Activated CD4-positive, CD25-positive, alpha-beta regulatory T cell treated with anti-CD3 and anti-CD28 coated beads, Interleukin-2, amount 50 U/mL, for 16 hours (primary cell): ENCODE measurements at regions not wholly inside any gene's neighbourhood (a gene's known extent, or its start where the extent isn't known, plus 50 kb on each side); places are given as distances from the start of the nearest gene placed in this dataset.
"Not testable (repeated sequence)": the region's sequence is repeated elsewhere in the genome, so short reads cannot be mapped to it uniquely, and the experiment has no call there.

Experiments
- DNase-seq: peaks from one replicate; pipeline ENCODE4 v3.0.0-alpha.2; 2020; ENCODE audit warnings: low read depth, low spot score

DNA sequence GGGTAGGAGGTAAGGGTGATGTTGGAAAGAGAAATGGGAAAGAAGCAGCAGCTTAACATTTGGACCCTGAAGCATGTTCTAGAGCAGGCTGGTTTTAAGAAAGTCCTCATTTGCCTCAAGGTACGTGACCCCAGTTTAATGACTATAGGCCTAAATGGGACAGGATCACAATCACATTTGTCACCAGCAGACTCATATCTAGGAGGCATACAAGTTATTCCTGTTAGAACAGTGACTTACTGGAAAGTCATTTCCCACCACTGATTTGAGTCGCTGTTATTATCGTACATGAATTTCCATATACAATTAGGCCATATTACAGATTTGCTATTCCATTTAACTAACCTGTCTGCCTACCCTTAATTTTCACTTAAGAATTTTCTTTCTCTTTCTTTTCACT is 326.1 kb downstream of the DAD1 start:
- DNase-seq = no peak

- no peak for DNase-seq
Measured at GRCh38 chr14:22255017-22255950, 333.7 kb downstream of the DAD1 start.

GRCh38 chr14:22252686-22253085 is 336.3 kb downstream of the DAD1 start:
- DNase-seq = no peak

DNA sequence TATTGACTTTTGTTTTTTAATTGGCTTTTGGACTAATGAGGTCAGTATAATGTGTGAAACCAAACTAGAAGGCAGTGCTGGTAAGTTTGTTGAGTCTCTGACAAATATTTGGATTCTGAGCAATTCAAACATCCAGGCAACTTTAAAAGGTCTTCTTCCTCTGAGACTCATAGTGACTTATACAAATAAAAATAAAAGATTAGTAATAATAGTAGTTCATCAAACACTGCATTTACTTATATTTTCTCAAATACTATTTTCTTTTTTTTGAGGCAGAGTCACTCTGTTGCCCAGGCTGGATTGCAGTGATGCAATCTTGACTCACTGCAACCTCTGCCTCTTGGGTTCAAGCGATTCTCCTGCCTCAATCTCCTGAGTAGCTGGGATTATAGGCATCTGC is 337.9 kb downstream of the DAD1 start:
- no peak for DNase-seq

DNA sequence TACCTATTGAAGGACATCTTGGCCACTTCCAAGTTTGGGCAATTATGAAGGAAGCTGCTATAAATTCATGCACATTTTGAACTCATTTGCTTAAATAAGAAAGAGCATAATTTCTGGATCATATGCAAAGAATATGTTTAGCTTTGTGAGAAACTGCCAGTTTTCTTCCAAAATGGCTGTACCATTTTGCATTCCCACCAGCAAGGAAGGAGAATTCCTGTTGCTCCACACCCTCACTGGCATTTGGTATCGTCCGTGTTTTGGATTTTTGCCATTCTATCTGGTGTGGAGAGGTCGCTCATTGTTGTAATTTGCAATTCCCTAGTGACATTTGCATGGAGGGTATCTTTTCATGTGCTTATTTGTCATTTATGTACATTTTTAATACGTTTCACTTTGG is 339.3 kb downstream of the DAD1 start:
- no peak for DNase-seq

DNA sequence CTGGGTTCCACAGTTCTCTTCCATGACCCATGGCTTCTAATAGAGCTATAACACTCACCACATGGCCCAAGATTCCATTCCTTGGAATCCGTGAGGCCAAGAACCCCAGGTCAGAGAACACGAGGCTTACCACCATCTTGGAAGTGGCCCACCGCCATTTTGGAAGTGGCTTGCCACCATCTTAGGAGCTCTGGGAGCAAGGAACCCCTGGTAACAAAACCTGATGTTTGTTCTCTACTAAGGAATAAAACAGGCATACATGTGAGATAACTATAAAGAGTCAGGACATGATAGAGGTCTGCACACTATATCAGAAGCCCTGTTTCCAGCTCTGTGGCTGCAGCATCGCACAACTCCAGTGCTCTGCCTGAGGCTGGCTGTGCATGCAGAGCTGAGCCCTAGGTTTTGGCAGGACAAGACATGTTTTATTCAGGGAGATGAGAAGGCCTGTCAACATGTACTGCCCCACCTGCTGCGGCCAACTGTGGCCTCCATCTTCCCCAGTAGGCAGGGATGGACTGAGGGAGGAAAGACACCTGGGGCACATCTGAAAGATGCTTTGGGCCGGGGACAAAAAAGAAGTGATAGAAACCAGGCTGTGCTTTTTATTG is 344.9 kb downstream of the DAD1 start:
- no peak for DNase-seq

GRCh38 chr14:22238320-22238719 is 350.7 kb downstream of the DAD1 start:
- DNase-seq = not testable (repeated sequence)

GRCh38 chr14:22233377-22233776 is 355.6 kb downstream of the DAD1 start:
- no peak for DNase-seq

DNA sequence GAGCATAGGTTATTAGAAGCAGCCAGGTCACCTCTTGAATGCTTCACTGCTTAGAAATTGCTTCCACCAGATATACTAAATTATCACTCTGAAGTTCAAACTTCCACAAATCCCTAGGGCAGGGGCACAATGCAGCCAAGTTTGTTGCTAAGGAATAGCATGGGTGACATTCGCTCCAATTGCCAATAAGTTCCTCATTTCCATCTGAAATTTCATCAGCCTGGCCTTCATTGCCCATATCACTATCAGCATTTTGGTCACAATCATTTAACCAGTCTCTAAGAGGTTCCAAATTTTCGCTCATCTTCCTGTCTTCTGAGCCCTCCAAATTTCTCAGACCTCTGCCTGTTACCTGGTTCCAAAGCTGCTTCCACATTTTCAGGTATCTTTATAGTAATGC is 356.1 kb downstream of the DAD1 start:
- no peak for DNase-seq

DNA sequence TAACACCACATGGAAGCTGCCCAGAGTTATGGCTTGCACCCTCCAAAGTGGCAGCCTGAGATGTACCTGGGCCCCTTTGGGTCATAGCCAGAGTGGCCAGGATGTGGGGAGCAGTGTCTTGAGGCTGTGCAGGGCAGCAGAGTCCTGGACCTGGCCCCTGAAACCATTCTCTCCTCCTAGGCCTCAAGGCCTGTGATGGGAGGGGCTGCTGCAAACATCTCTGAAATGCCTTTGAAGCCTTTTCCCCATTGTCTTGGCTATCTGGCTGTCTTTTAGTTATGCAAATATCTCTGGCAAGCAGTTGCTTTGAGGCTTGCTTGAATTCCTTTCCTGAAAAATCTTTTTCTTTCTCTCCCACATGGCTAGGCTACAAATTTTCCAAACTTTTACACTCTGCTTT is 356.5 kb downstream of the DAD1 start:
- no peak for DNase-seq

DNA sequence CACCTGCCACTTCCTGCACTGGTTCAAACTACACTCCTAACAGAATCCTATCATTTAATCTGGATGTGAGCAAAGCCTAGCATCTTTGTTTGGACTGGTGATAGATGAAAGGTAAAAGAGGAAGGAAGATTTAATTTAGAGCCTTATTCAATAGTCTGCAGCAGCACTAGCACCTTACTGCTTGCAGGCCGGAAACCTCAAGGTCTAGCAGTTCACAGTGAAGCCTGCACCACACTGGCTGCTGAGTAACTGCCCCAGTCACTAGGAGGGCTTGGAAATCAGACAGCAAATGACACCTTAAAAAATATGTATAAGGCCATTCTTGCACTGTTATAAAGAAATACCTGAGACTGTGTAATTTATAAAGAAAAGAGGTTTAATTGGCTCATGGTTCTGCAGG is 358.0 kb downstream of the DAD1 start:
- no peak for DNase-seq

- DNase-seq = no peak
Measured at GRCh38 chr14:22230517-22230916, 358.5 kb downstream of the DAD1 start.

- DNase-seq = no peak
Measured at GRCh38 chr14:22227084-22227483, 361.9 kb downstream of the DAD1 start.

GRCh38 chr14:22226381-22226780 is 362.6 kb downstream of the DAD1 start:
- DNase-seq = no peak

- no peak for DNase-seq
Measured at GRCh38 chr14:22225516-22226140, 363.4 kb downstream of the DAD1 start.

DNA sequence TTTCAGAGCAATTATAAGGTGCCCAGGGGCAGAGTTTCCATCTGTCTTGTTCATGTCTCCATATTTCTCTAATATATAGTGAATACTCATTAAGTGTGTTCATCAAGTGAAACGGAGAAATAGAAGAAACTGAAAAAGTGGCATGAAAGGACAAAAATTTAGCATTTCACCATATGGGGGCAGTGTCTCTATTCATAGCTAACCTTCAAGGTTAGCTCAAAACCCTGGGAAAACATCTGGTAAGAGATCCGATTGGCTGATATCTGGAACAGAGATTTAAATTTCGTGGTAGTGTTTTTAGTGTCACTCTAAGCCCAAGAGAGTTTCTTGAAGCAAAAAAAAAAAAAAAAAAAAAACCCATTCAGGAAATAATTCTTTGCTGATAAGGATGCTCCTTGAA is 367.5 kb downstream of the DAD1 start:
- no peak for DNase-seq

GRCh38 chr14:22220427-22220826 is 368.6 kb downstream of the DAD1 start:
- DNase-seq = no peak

GRCh38 chr14:22218728-22219127 is 370.3 kb downstream of the DAD1 start:
- no peak for DNase-seq

DNA sequence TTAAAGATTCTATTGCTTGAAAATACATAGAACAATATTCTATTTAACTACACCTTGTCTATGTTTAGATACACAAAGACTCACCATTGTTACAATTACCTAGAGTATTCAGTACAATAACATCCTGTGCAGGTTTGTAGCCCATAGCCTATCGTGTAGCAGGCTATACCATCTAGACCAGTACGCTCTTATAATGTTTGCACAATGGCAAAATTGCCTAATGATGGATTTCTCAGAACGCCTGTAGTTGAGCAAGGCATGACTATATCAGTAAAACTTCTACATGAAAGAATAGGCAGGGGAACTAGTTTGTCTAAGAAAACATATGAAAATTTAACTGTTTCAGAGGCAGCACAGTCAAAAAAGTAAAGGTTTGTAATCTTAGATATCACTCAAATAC is 375.9 kb downstream of the DAD1 start:
- DNase-seq = no peak

DNA sequence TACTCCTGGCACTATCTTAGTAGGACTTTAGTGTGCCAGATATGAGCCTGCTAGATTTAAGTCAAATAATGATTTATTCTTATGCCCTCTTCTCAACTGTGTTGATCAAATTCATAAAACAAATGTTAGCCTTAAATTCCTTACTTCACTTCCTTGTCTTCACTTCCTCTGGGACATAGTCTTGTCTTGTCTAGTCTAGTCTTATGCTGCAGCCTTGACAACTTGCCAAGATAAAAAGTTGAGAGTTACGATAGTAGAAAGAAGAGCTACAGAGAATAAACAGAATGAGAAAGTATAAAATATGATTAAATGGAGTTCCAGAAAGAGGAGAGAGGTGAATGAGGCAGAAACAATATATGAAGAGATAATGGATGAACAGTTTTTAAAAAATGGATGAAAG is 378.1 kb downstream of the DAD1 start:
- DNase-seq = no peak

DNA sequence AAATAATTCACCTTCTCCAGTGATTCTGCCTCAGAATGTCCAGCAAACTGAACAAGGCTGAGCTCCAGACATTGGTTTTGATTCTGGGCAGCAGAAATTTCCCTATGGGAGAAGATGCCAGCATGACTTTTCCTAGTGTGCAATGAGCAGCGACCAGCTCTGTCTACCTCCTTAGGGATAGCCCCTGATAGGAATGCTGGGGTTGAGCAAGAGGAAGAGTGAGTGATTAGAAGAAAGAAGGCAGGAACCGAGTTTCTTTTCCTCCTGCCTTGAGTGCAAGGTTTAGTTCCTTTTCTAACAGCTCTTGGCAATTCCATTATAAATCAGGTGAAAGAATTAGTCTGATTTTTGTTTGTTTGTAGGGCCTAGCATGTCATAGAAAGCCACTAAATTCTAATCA is 379.0 kb downstream of the DAD1 start:
- DNase-seq = no peak

GRCh38 chr14:22203036-22203435 is 386.0 kb downstream of the DAD1 start:
- no peak for DNase-seq

DNA sequence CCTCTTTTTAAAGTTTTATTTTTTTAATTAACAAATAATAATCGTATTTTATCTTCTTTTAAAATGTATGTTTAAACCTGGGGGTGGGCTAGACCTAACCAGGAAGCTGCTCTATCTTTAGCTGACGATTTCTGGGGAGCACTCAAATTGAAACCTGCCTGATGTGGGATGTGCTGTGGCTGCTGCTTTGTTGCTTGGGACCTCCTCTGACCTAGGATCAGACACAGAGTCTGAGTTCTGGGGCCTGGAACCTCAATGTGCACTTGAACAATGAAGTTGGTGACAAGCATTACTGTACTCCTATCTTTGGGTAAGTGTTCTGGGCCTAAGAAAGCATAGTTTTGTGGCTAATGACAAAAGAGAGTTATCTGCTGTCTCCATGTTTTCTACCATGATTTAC is 386.7 kb downstream of the DAD1 start:
- no peak for DNase-seq
